OCI-LY3 (cell line): ENCODE measurements at regions not wholly inside any gene's neighbourhood (a gene's known extent, or its start where the extent isn't known, plus 50 kb on each side); places are given as distances from the start of the nearest gene placed in this dataset.

Experiments
- EZH2phosphoT487 ChIP-seq: fragments of 200-600 bp; shearing (Covaris generic); IDR thresholded peaks from 2 replicates; pipeline ENCODE4 v1.6.1; 2018; ENCODE audit warnings: antibody characterized with exemption, mixed run types, low read depth
- TF ChIP-seq, protein P1 (sequence below): fragments of 200-600, 300-600 bp; sonication (generic); IDR thresholded peaks from 2 replicates; pipeline ENCODE4 v1.5.1; 2014; ENCODE audit warnings: antibody characterized with exemption, low read length, low read depth

GRCh38 chr3:104935613-104936012 is 431.1 kb upstream of the ALCAM start:
- TF ChIP-seq, protein P1, sequence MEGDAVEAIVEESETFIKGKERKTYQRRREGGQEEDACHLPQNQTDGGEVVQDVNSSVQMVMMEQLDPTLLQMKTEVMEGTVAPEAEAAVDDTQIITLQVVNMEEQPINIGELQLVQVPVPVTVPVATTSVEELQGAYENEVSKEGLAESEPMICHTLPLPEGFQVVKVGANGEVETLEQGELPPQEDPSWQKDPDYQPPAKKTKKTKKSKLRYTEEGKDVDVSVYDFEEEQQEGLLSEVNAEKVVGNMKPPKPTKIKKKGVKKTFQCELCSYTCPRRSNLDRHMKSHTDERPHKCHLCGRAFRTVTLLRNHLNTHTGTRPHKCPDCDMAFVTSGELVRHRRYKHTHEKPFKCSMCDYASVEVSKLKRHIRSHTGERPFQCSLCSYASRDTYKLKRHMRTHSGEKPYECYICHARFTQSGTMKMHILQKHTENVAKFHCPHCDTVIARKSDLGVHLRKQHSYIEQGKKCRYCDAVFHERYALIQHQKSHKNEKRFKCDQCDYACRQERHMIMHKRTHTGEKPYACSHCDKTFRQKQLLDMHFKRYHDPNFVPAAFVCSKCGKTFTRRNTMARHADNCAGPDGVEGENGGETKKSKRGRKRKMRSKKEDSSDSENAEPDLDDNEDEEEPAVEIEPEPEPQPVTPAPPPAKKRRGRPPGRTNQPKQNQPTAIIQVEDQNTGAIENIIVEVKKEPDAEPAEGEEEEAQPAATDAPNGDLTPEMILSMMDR, result no peak
- no peak for TF ChIP-seq EZH2phosphoT487
